GM06990 (cell line): ENCODE measurements at regions not wholly inside any gene's neighbourhood (a gene's known extent, or its start where the extent isn't known, plus 50 kb on each side); places are given as distances from the start of the nearest gene placed in this dataset.

Experiments
- DNase-seq: peaks from one replicate; pipeline ENCODE4 v3.0.0-alpha.2; 2011; ENCODE audit not compliant: insufficient read length; ENCODE audit errors: extremely low read depth
- H3K27me3 ChIP-seq: replicated peaks from 2 replicates; pipeline ENCODE4 v1.6.0; 2011; ENCODE audit warnings: low read length; ENCODE audit not compliant: control insufficient read depth, insufficient read depth
- H3K36me3 ChIP-seq: 2 replicates; pipeline ENCODE4 v1.5.1; 2011; ENCODE audit warnings: low read length; ENCODE audit not compliant: control insufficient read depth, insufficient read depth
- H3K4me3 ChIP-seq: replicated peaks from 2 replicates; pipeline ENCODE4 v1.5.1; 2011; ENCODE audit warnings: low read depth, mild to moderate bottlenecking, control low read depth, low read length
- CTCF ChIP-seq: IDR thresholded peaks from 2 replicates; pipeline ENCODE4 v1.5.1; 2011; ENCODE audit warnings: low read length, control low read depth, mild to moderate bottlenecking, inconsistent platforms; ENCODE audit not compliant: insufficient read depth, poor library complexity, severe bottlenecking

- Histone ChIP-seq H3K27me3 (no peaks in the 10 kb centered on the region), H3K4me3 (no peak overlapping the region), H3K36me3 (no peaks in the 10 kb centered on the region)
- TF ChIP-seq CTCF, result no peak
- DNase-seq, result no peak
Observed at GRCh38 chr14:49527221-49527620, 59.0 kb downstream of the RPS29 start.

- TF ChIP-seq CTCF, result no peak
- Histone ChIP-seq H3K27me3 (no peaks in the 10 kb centered on the region), H3K4me3 (no peak overlapping the region), H3K36me3 (no peaks in the 10 kb centered on the region)
- DNase-seq, result no peak
Observed at GRCh38 chr14:49526101-49526500, 60.1 kb downstream of the RPS29 start.

GRCh38 chr14:49516286-49516685 lies 69.9 kb downstream of the RPS29 start:
- Histone ChIP-seq H3K4me3 (no peak overlapping the region), H3K36me3 (no peaks in the 10 kb centered on the region), H3K27me3 (no peaks in the 10 kb centered on the region; the same call in 1 of the 2 replicates)
- no peak for TF ChIP-seq CTCF
- DNase-seq, result no peak

GRCh38 chr14:49512571-49512970 lies 73.6 kb downstream of the RPS29 start:
- Histone ChIP-seq H3K4me3 (no peak overlapping the region), H3K27me3 (no peaks in the 10 kb centered on the region), H3K36me3 (no peaks in the 10 kb centered on the region)
- DNase-seq, result no peak
- TF ChIP-seq CTCF, result no peak

GRCh38 chr14:49512147-49512551 lies 74.0 kb downstream of the RPS29 start:
- no peak for TF ChIP-seq CTCF
- H3K27me3 ChIP-seq, result no peaks in the 10 kb centered on the region
- no peak for DNase-seq
- no peaks in the 10 kb centered on the region for H3K36me3 ChIP-seq
- no peak overlapping the region for H3K4me3 ChIP-seq

- H3K36me3 ChIP-seq, result no peaks in the 10 kb centered on the region
- H3K4me3 ChIP-seq, result no peak overlapping the region
- TF ChIP-seq CTCF, result no peak
- no peaks in the 10 kb centered on the region for H3K27me3 ChIP-seq
- DNase-seq, result no peak
Observed at GRCh38 chr14:49508124-49508523, 78.1 kb downstream of the RPS29 start.
